ENCODE measurements at regions not wholly inside any gene's neighbourhood (a gene's known extent, or its start where the extent isn't known, plus 50 kb on each side); places are given as distances from the start of the nearest gene placed in this dataset.

GRCh38 chr22:34804091-34804490 is 261.9 kb upstream of the ISX start:
- H3K4me3 ChIP-seq (replicated peaks; ENCODE audit: low read depth, low read length), result no peak overlapping the region
- DNase-seq (ENCODE audit: low read depth), result no peak
- no peak for TF ChIP-seq CTCF (IDR thresholded peaks at IDR 0.05; ENCODE audit: low read length, missing control alignments)

GRCh38 chr22:34804604-34805003 is 261.4 kb upstream of the ISX start:
- TF ChIP-seq CTCF (IDR thresholded peaks at IDR 0.05; ENCODE audit: low read length, missing control alignments), result no peak
- no peak for DNase-seq (ENCODE audit: low read depth)

GRCh38 chr22:34805771-34806170 is 260.2 kb upstream of the ISX start:
- no peak overlapping the region for H3K4me3 ChIP-seq (replicated peaks; ENCODE audit: low read depth, low read length)
- no peak for DNase-seq (ENCODE audit: low read depth)
- no peak for TF ChIP-seq CTCF (IDR thresholded peaks at IDR 0.05; ENCODE audit: low read length, missing control alignments)

More at GRCh38 chr22:34804604-34805003, 261.4 kb upstream of the ISX start:
- H3K4me3 ChIP-seq (replicated peaks; ENCODE audit: low read depth, low read length), result no peak overlapping the region

GRCh38 chr22:34808618-34809017 is 257.3 kb upstream of the ISX start:
- no peak overlapping the region for H3K4me3 ChIP-seq (replicated peaks; ENCODE audit: low read depth, low read length)
- DNase-seq (ENCODE audit: low read depth), result no peak
- no peak for TF ChIP-seq CTCF (IDR thresholded peaks at IDR 0.05; ENCODE audit: low read length, missing control alignments)

- H3K4me3 ChIP-seq (replicated peaks; ENCODE audit: low read depth, low read length), result no peak overlapping the region
- no peak for DNase-seq (ENCODE audit: low read depth)
- no peak for TF ChIP-seq CTCF (IDR thresholded peaks at IDR 0.05; ENCODE audit: low read length, missing control alignments)
Measured at GRCh38 chr22:34812631-34813030, 253.3 kb upstream of the ISX start.

- TF ChIP-seq CTCF (IDR thresholded peaks at IDR 0.05; ENCODE audit: low read length, missing control alignments), result no peak
- DNase-seq (ENCODE audit: low read depth), result no peak
- no peak overlapping the region for H3K4me3 ChIP-seq (replicated peaks; ENCODE audit: low read depth, low read length)
Measured at GRCh38 chr22:34814260-34815025, 251.5 kb upstream of the ISX start.

- DNase-seq (ENCODE audit: low read depth), result no peak
- no peak for TF ChIP-seq CTCF (IDR thresholded peaks at IDR 0.05; ENCODE audit: low read length, missing control alignments)
- H3K4me3 ChIP-seq (replicated peaks; ENCODE audit: low read depth, low read length), result no peak overlapping the region
Measured at GRCh38 chr22:34829485-34829884, 236.5 kb upstream of the ISX start.
